K562 (cell line): ENCODE measurements at regions not wholly inside any gene's neighbourhood (a gene's known extent, or its start where the extent isn't known, plus 50 kb on each side); places are given as distances from the start of the nearest gene placed in this dataset.

ENCODE experiments used
- DMBX1 ChIP-seq: fragments of 250-450 bp; sonication (Bioruptor Pico); IDR thresholded peaks from 2 replicates; pipeline ENCODE4 v1.8.0; 2022; ENCODE audit warnings: inconsistent platforms, mild to moderate bottlenecking, moderate library complexity, borderline replicate concordance
- ELF2 ChIP-seq: fragments of 250-450 bp; sonication (Bioruptor Pico); IDR thresholded peaks from 2 replicates; pipeline ENCODE4 v1.5.0; 2021; ENCODE audit warnings: mild to moderate bottlenecking
- EZH2 ChIP-seq: IDR thresholded peaks from 2 replicates; pipeline ENCODE4 v1.6.1; 2012; ENCODE audit warnings: low read depth, mild to moderate bottlenecking, inconsistent platforms, low read length, borderline replicate concordance
- HEY1 ChIP-seq: fragments of 250-450 bp; sonication (Bioruptor Pico); IDR thresholded peaks from 2 replicates; pipeline ENCODE4 v1.5.0; 2020; ENCODE audit warnings: mild to moderate bottlenecking, moderate library complexity, borderline replicate concordance
- HLTF ChIP-seq: fragments of 450-650 bp; IDR thresholded peaks from 2 replicates; pipeline ENCODE4 v1.6.1; 2016
- ILK ChIP-seq: fragments of 450-650 bp; IDR thresholded peaks from 2 replicates; pipeline ENCODE4 v1.6.1; 2016; ENCODE audit warnings: missing genetic modification characterization, low read depth, mild to moderate bottlenecking, missing compliant biosample characterization, moderate library complexity, borderline replicate concordance
- KLF16 ChIP-seq: IDR thresholded peaks from 2 replicates; pipeline ENCODE4 v1.6.1; 2016; ENCODE audit warnings: antibody characterized with exemption
- MED1 ChIP-seq: sonication (generic); formaldehyde crosslinking; IDR thresholded peaks from 2 replicates; pipeline ENCODE4 v1.8.1; 2023; ENCODE audit warnings: missing genetic modification reagents, borderline replicate concordance
- MTA2 ChIP-seq: fragments of 450-650 bp; IDR thresholded peaks from 2 replicates; pipeline ENCODE4 v1.6.1; 2016; ENCODE audit warnings: low read depth
- MXI1 ChIP-seq: IDR thresholded peaks from 2 replicates; pipeline ENCODE4 v1.6.1; 2011; ENCODE audit warnings: low read depth, mild to moderate bottlenecking, improper control_type of control experiment, low read length
- RBFOX2 ChIP-seq: fragments of 200-400 bp; formaldehyde crosslinking; IDR thresholded peaks from 2 replicates; pipeline ENCODE4 v1.6.1; 2017; ENCODE audit warnings: low read depth, mild to moderate bottlenecking, low read length, moderate library complexity
- RCOR1 ChIP-seq, 2 experiments: IDR thresholded peaks; 2 replicates each; pipeline ENCODE4 v1.6.1; 2012; ENCODE audit warnings: low read depth in 2 of 2, low read length in 2 of 2, borderline replicate concordance in 1 of 2, improper control_type of control experiment in 1 of 2
- TAL1 ChIP-seq: fragments of 450-650 bp; IDR thresholded peaks from 2 replicates; pipeline ENCODE4 v1.6.1; 2016; ENCODE audit warnings: mild to moderate bottlenecking
- TCF3 ChIP-seq: sonication (generic); formaldehyde crosslinking; IDR thresholded peaks from 2 replicates; pipeline ENCODE4 v1.4.0; 2020; ENCODE audit warnings: mild to moderate bottlenecking, missing genetic modification reagents
- U2AF2 ChIP-seq: fragments of 200-400 bp; formaldehyde crosslinking; optimal IDR thresholded peaks from 2 replicates; pipeline ENCODE3; 2017; ENCODE audit warnings: low read depth, mild to moderate bottlenecking, low read length
- ZKSCAN8 ChIP-seq: fragments of 200-800 bp; sonication (Bioruptor generic); IDR thresholded peaks from 2 replicates; pipeline ENCODE4 v1.6.1; 2016; ENCODE audit warnings: missing genetic modification characterization, missing compliant biosample characterization
- ZNF23 ChIP-seq: fragments of 250-450 bp; sonication (Bioruptor Pico); IDR thresholded peaks from 2 replicates; pipeline ENCODE4 v1.4.0; 2020; ENCODE audit warnings: mild to moderate bottlenecking
- ZNF311 ChIP-seq: fragments of 250-450 bp; sonication (Bioruptor Pico); IDR thresholded peaks from 2 replicates; pipeline ENCODE4 v1.4.0; 2020; ENCODE audit warnings: mild to moderate bottlenecking, moderate library complexity
- ZNF584 ChIP-seq: fragments of 200-800 bp; sonication (Bioruptor generic); IDR thresholded peaks from 2 replicates; pipeline ENCODE4 v1.6.1; 2016; ENCODE audit warnings: low read depth, mild to moderate bottlenecking, missing genetic modification characterization, missing compliant biosample characterization
- ZNF717 ChIP-seq: fragments of 250-450 bp; sonication (Bioruptor Pico); IDR thresholded peaks from 2 replicates; pipeline ENCODE4 v1.5.0; 2021
- TF ChIP-seq, protein P1 (sequence below), 2 experiments: fragments of 450-650 bp; IDR thresholded peaks; 2 replicates each; pipeline ENCODE4 v1.6.1; 2018; ENCODE audit warnings: mild to moderate bottlenecking in 2 of 2, low read depth in 1 of 2; ENCODE audit not compliant: partially characterized antibody in 2 of 2
- TF ChIP-seq, protein P2 (sequence below): sonication (generic); formaldehyde crosslinking; IDR thresholded peaks from 2 replicates; pipeline ENCODE4 v1.8.1; 2023; ENCODE audit warnings: mild to moderate bottlenecking, missing genetic modification reagents
- TF ChIP-seq, protein P3 (sequence below): IDR thresholded peaks from 2 replicates; pipeline ENCODE4 v1.6.1; 2014; ENCODE audit warnings: antibody characterized with exemption

DNA sequence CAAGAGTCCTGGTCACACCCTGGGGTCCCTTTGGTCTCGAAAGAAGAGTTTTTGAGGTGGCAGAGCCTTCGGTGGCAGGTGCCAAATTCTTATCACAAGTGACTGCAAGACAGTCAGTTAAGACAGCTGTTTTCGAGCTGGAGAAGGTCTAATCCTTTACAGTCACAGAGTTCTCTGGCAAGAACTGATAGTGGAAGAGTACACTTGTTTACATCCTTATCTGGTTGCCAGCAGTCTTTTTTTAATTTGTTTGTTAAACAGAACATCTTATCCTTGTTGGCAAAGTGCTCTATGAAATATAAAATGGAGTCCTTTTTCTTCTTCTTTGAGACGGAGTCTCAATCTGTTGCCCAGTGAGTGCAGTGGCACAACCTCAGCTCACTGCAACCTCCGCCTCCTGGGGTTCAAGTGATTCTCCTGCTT, 50.4 kb upstream of the ELOVL6 start (continued):
- TF ChIP-seq MTA2 (peak; percentile 99), RCOR1 (IDR thresholded peaks at IDR 0.05; ENCODE audit: borderline replicate concordance in 1 of 2, low read depth in 2 of 2, low read length in 2 of 2) (peak; percentile 83 to 93; a peak in 3 of 4 replicates), MED1 (CRISPR knock-in tag) (no peak), HLTF (peak; percentile 81; the same call in 1 of the 2 replicates), ZNF311 (CRISPR knock-in tag) (peak; percentile 78), HEY1 (no peak; the same call in 1 of the 2 replicates), ZNF584 (peak; percentile 94), ZKSCAN8 (peak; percentile 93), TCF3 (CRISPR knock-in tag) (peak; percentile 99), U2AF2 (no peak), ILK (tag) (0 out of 2 replicates have a peak, but pooled peaks have one; percentile 41), ZNF23 (CRISPR knock-in tag) (0 out of 2 replicates have a peak, but pooled peaks have one; percentile 38), RBFOX2 (no peak), EZH2 (peak; percentile 91; the same call in 1 of the 2 replicates), KLF16 (peak; percentile 99), TAL1 (peak; percentile 100), MXI1 (peak; percentile 87; the same call in 1 of the 2 replicates), DMBX1 (CRISPR knock-in tag) (peak; percentile 91), ELF2 (no peak), ZNF717 (CRISPR knock-in tag) (no peak)
- TF ChIP-seq, protein P1, sequence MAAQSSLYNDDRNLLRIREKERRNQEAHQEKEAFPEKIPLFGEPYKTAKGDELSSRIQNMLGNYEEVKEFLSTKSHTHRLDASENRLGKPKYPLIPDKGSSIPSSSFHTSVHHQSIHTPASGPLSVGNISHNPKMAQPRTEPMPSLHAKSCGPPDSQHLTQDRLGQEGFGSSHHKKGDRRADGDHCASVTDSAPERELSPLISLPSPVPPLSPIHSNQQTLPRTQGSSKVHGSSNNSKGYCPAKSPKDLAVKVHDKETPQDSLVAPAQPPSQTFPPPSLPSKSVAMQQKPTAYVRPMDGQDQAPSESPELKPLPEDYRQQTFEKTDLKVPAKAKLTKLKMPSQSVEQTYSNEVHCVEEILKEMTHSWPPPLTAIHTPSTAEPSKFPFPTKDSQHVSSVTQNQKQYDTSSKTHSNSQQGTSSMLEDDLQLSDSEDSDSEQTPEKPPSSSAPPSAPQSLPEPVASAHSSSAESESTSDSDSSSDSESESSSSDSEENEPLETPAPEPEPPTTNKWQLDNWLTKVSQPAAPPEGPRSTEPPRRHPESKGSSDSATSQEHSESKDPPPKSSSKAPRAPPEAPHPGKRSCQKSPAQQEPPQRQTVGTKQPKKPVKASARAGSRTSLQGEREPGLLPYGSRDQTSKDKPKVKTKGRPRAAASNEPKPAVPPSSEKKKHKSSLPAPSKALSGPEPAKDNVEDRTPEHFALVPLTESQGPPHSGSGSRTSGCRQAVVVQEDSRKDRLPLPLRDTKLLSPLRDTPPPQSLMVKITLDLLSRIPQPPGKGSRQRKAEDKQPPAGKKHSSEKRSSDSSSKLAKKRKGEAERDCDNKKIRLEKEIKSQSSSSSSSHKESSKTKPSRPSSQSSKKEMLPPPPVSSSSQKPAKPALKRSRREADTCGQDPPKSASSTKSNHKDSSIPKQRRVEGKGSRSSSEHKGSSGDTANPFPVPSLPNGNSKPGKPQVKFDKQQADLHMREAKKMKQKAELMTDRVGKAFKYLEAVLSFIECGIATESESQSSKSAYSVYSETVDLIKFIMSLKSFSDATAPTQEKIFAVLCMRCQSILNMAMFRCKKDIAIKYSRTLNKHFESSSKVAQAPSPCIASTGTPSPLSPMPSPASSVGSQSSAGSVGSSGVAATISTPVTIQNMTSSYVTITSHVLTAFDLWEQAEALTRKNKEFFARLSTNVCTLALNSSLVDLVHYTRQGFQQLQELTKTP (IDR thresholded peaks at IDR 0.05; ENCODE audit: low read depth in 1 of 2, partially characterized antibody in 2 of 2): peak in 1 of 2 experiments; percentile 95
- TF ChIP-seq, protein P2, sequence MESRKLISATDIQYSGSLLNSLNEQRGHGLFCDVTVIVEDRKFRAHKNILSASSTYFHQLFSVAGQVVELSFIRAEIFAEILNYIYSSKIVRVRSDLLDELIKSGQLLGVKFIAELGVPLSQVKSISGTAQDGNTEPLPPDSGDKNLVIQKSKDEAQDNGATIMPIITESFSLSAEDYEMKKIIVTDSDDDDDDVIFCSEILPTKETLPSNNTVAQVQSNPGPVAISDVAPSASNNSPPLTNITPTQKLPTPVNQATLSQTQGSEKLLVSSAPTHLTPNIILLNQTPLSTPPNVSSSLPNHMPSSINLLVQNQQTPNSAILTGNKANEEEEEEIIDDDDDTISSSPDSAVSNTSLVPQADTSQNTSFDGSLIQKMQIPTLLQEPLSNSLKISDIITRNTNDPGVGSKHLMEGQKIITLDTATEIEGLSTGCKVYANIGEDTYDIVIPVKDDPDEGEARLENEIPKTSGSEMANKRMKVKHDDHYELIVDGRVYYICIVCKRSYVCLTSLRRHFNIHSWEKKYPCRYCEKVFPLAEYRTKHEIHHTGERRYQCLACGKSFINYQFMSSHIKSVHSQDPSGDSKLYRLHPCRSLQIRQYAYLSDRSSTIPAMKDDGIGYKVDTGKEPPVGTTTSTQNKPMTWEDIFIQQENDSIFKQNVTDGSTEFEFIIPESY (CRISPR knock-in tag): no peak
- TF ChIP-seq, protein P3, sequence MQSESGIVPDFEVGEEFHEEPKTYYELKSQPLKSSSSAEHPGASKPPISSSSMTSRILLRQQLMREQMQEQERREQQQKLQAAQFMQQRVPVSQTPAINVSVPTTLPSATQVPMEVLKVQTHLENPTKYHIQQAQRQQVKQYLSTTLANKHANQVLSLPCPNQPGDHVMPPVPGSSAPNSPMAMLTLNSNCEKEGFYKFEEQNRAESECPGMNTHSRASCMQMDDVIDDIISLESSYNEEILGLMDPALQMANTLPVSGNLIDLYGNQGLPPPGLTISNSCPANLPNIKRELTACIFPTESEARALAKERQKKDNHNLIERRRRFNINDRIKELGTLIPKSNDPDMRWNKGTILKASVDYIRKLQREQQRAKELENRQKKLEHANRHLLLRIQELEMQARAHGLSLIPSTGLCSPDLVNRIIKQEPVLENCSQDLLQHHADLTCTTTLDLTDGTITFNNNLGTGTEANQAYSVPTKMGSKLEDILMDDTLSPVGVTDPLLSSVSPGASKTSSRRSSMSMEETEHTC: peak; percentile 27; the same call in 1 of the 2 replicates
